ENCODE measurements at regions not wholly inside any gene's neighbourhood (a gene's known extent, or its start where the extent isn't known, plus 50 kb on each side); places are given as distances from the start of the nearest gene placed in this dataset.
"Not testable (repeated sequence)": the region's sequence is repeated elsewhere in the genome, so short reads cannot be mapped to it uniquely, and the experiment has no call there.

GRCh38 chr12:27863839-27864238 lies 83.8 kb upstream of the MANSC4 start:
- DNase-seq (ENCODE audit: low read depth, low spot score): no peak

- no peak for DNase-seq (ENCODE audit: low read depth, low spot score)
Observed at GRCh38 chr12:27861428-27862167, 81.6 kb upstream of the MANSC4 start.

GRCh38 chr12:27859648-27860047 lies 79.6 kb upstream of the MANSC4 start:
- no peak for DNase-seq (ENCODE audit: low read depth, low spot score)

- not testable (repeated sequence) for DNase-seq (ENCODE audit: low read depth, low spot score)
Observed at GRCh38 chr12:27857006-27857405, 77.0 kb upstream of the MANSC4 start.

- DNase-seq (ENCODE audit: low read depth, low spot score): no peak
Observed at GRCh38 chr12:27852742-27853141, 72.7 kb upstream of the MANSC4 start.

Data from astrocyte of the hippocampus (primary cell).